CD4-positive, alpha-beta memory T cell (primary cell): ENCODE measurements at regions not wholly inside any gene's neighbourhood (a gene's known extent, or its start where the extent isn't known, plus 50 kb on each side); places are given as distances from the start of the nearest gene placed in this dataset.

Experiments used
- CTCF ChIA-PET: fragments of 350-600 bp; sonication (Branson Sonifier 250); formaldehyde crosslinking; loops from one replicate; lab custom pipeline; 2021; ENCODE audit warnings: inconsistent platforms; ENCODE audit not compliant: partially characterized antibody; lab: Charles Lee
- POLR2A ChIA-PET: fragments of 350-600 bp; sonication (Branson Sonifier 250); formaldehyde crosslinking; loops from one replicate; lab custom pipeline; 2021; ENCODE audit not compliant: partially characterized antibody; lab: Charles Lee
- DNase-seq, 5 donors: peaks; one replicate each; pipeline versions ENCODE4 v3.0.0 to v3.0.0-alpha.2; 2020 to 2022; ENCODE audit warnings: mixed read lengths in 1 of 5
- H3K27ac ChIP-seq: one replicate; pipeline ENCODE4 v1.7.0; 2013; ENCODE audit warnings: low read depth, low read length
- H3K27me3 ChIP-seq: 2 replicates; pipeline ENCODE4 v1.7.0; 2013; ENCODE audit warnings: mild to moderate bottlenecking, low read length, moderate library complexity; ENCODE audit not compliant: insufficient read depth
- H3K36me3 ChIP-seq: 2 replicates; pipeline ENCODE4 v1.7.0; 2013; ENCODE audit warnings: mild to moderate bottlenecking, low read length, moderate library complexity; ENCODE audit not compliant: insufficient read depth
- H3K4me1 ChIP-seq: 2 replicates; pipeline ENCODE4 v1.7.0; 2013; ENCODE audit warnings: mild to moderate bottlenecking, low read length, moderate library complexity; ENCODE audit not compliant: insufficient read depth
- H3K4me3 ChIP-seq, 2 donors: one replicate each; pipeline ENCODE4 v1.7.0; 2013; ENCODE audit warnings: low read length in 2 of 2, mild to moderate bottlenecking in 1 of 2
- H3K9me3 ChIP-seq, 2 donors: one replicate each; pipeline ENCODE4 v1.7.0; 2013; ENCODE audit warnings: low read length in 2 of 2, control low read depth in 1 of 2; ENCODE audit not compliant: control insufficient read depth in 1 of 2
- H3K27ac Mint-ChIP-seq, 7 donors: one replicate each; pipeline ENCODE4 v1.8.0; 2020 to 2021; ENCODE audit warnings: mixed read lengths in 7 of 7, mild to moderate bottlenecking in 6 of 7, inconsistent platforms in 3 of 7, moderate library complexity in 3 of 7
- H3K27me3 Mint-ChIP-seq, 2 donors: one replicate each; pipeline ENCODE4 v1.8.0; 2020 to 2021; ENCODE audit warnings: mixed read lengths in 2 of 2
- H3K36me3 Mint-ChIP-seq, 2 donors: one replicate each; pipeline ENCODE4 v1.8.0; 2020 to 2021; ENCODE audit warnings: mixed read lengths in 2 of 2, inconsistent platforms in 1 of 2, mild to moderate bottlenecking in 1 of 2
- H3K4me1 Mint-ChIP-seq, 4 donors: one replicate each; pipeline ENCODE4 v1.8.0; 2020 to 2021; ENCODE audit warnings: mixed read lengths in 4 of 4, mild to moderate bottlenecking in 1 of 4
- H3K4me3 Mint-ChIP-seq, 8 donors: one replicate each; pipeline ENCODE4 v1.8.0; 2020 to 2021; ENCODE audit warnings: mixed read lengths in 8 of 8, mild to moderate bottlenecking in 7 of 8, moderate library complexity in 6 of 8, inconsistent platforms in 3 of 8
- H3K9me3 Mint-ChIP-seq, 8 donors: one replicate each; pipeline ENCODE4 v1.8.0; 2020 to 2021; ENCODE audit warnings: mixed read lengths in 8 of 8, mild to moderate bottlenecking in 5 of 8, inconsistent platforms in 3 of 8, moderate library complexity in 1 of 8
- intact Hi-C: fragments of 100-400 bp; cut with micrococcal nuclease; formaldehyde crosslinking; loops from one replicate; pipeline ENCODE4 v1.15.1; 2023

GRCh38 chr2:138121666-138122661 is 157.7 kb downstream of the HNMT start:
- no peak overlapping the region for H3K4me3 Mint-ChIP-seq
- no peaks in the 10 kb centered on the region for H3K4me1 Mint-ChIP-seq
- ChIA-PET CTCF (no interaction called here), POLR2A (no interaction called here)
- peaks cover 0 to 7% (median 0%) of the 10 kb centered on the region in 8 donors for H3K9me3 Mint-ChIP-seq
- no peak overlapping the region for H3K4me3 ChIP-seq
- no peaks in the 10 kb centered on the region for H3K36me3 ChIP-seq
- no peak for DNase-seq
- no peaks in the 10 kb centered on the region for H3K4me1 ChIP-seq
- H3K27ac ChIP-seq: no peak overlapping the region
- intact Hi-C loops: no loop called here
- H3K27ac Mint-ChIP-seq: no peak overlapping the region
- no peaks in the 10 kb centered on the region for H3K9me3 ChIP-seq
- H3K27me3 ChIP-seq: no peaks in the 10 kb centered on the region
- no peaks in the 10 kb centered on the region for H3K36me3 Mint-ChIP-seq
- no peaks in the 10 kb centered on the region for H3K27me3 Mint-ChIP-seq

- Histone ChIP-seq H3K27me3 (no peaks in the 10 kb centered on the region), H3K4me3 (no peak overlapping the region), H3K9me3 (no peaks in the 10 kb centered on the region), H3K27ac (no peak overlapping the region), H3K36me3 (no peaks in the 10 kb centered on the region), H3K4me1 (no peaks in the 10 kb centered on the region)
- H3K27me3 Mint-ChIP-seq: peaks cover 0 to 1% of the 10 kb centered on the region in 2 donors
- CTCF ChIA-PET: no interaction called here
- no peaks in the 10 kb centered on the region for H3K36me3 Mint-ChIP-seq
- POLR2A ChIA-PET: no interaction called here
- no peak overlapping the region for H3K4me3 Mint-ChIP-seq
- H3K4me1 Mint-ChIP-seq: no peaks in the 10 kb centered on the region
- intact Hi-C loops: no loop called here
- no peak for DNase-seq
- H3K27ac Mint-ChIP-seq: no peak overlapping the region
- peaks cover 0 to 8% (median 0%) of the 10 kb centered on the region in 8 donors for H3K9me3 Mint-ChIP-seq
Observed at GRCh38 chr2:138122891-138123290, 158.6 kb downstream of the HNMT start.

- intact Hi-C loops: no loop called here
- Mint-ChIP-seq H3K4me1 (no peaks in the 10 kb centered on the region), H3K27me3 (peaks cover 0 to 1% of the 10 kb centered on the region in 2 donors), H3K4me3 (no peak overlapping the region), H3K27ac (no peak overlapping the region), H3K9me3 (peaks cover 0 to 9% (median under 1%) of the 10 kb centered on the region in 8 donors), H3K36me3 (no peaks in the 10 kb centered on the region)
- H3K27ac ChIP-seq: no peak overlapping the region
- no peaks in the 10 kb centered on the region for H3K27me3 ChIP-seq
- no peaks in the 10 kb centered on the region for H3K4me1 ChIP-seq
- H3K9me3 ChIP-seq: no peaks in the 10 kb centered on the region
- H3K36me3 ChIP-seq: no peaks in the 10 kb centered on the region
- POLR2A ChIA-PET: no interaction called here
- DNase-seq: no peak
- CTCF ChIA-PET: no interaction called here
- no peak overlapping the region for H3K4me3 ChIP-seq
Observed at GRCh38 chr2:138123741-138124140, 159.5 kb downstream of the HNMT start.

DNA sequence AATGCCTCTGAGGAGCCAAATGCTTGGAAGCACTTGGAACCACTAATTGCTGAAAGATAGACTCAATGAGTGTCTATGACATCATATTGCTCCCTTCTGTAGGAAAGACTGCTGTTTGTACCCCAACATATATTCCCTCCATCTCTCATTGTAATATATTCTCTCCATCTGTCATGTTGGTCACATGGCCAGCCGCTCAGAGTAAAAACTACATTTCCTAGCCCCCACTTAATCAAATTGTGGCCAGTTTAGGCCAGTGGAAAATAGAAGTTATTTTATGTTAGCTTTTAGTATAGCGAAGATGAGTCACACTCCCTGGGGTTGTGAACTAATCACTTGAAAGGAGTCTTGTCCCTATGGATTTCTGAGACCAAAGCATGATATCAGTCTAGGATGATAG is 160.2 kb downstream of the HNMT start:
- Histone ChIP-seq H3K4me1 (no peaks in the 10 kb centered on the region), H3K36me3 (no peaks in the 10 kb centered on the region), H3K4me3 (no peak overlapping the region), H3K9me3 (no peaks in the 10 kb centered on the region), H3K27me3 (no peaks in the 10 kb centered on the region), H3K27ac (no peak overlapping the region)
- Mint-ChIP-seq H3K4me3 (no peak overlapping the region), H3K9me3 (peaks cover 0 to 9% (median 2%) of the 10 kb centered on the region in 8 donors), H3K27me3 (peaks cover 0 to 1% of the 10 kb centered on the region in 2 donors), H3K27ac (no peak overlapping the region), H3K4me1 (no peaks in the 10 kb centered on the region), H3K36me3 (no peaks in the 10 kb centered on the region)
- intact Hi-C loops: no loop called here
- ChIA-PET POLR2A (no interaction called here), CTCF (no interaction called here)
- DNase-seq: no peak

- no peak overlapping the region for H3K4me3 ChIP-seq
- no peaks in the 10 kb centered on the region for H3K9me3 ChIP-seq
- H3K27ac Mint-ChIP-seq: no peak overlapping the region
- DNase-seq: no peak
- H3K36me3 Mint-ChIP-seq: no peaks in the 10 kb centered on the region
- no peak overlapping the region for H3K27ac ChIP-seq
- no peaks in the 10 kb centered on the region for H3K27me3 ChIP-seq
- intact Hi-C loops: no loop called here
- peaks cover 0 to 6% (median 2%) of the 10 kb centered on the region in 8 donors for H3K9me3 Mint-ChIP-seq
- H3K27me3 Mint-ChIP-seq: peaks cover 0 to 1% of the 10 kb centered on the region in 2 donors
- CTCF ChIA-PET: no interaction called here
- POLR2A ChIA-PET: no interaction called here
- H3K4me1 Mint-ChIP-seq: no peaks in the 10 kb centered on the region
- H3K4me1 ChIP-seq: no peaks in the 10 kb centered on the region
- H3K4me3 Mint-ChIP-seq: no peak overlapping the region
- no peaks in the 10 kb centered on the region for H3K36me3 ChIP-seq
Observed at GRCh38 chr2:138125306-138126288, 161.3 kb downstream of the HNMT start.

- ChIA-PET CTCF (no interaction called here), POLR2A (no interaction called here)
- Mint-ChIP-seq H3K27ac (no peak overlapping the region), H3K9me3 (peaks cover 0 to 7% (median 2%) of the 10 kb centered on the region in 8 donors), H3K4me1 (no peaks in the 10 kb centered on the region), H3K36me3 (no peaks in the 10 kb centered on the region), H3K27me3 (peaks cover 0 to 1% of the 10 kb centered on the region in 2 donors), H3K4me3 (no peak overlapping the region)
- intact Hi-C loops: no loop called here
- Histone ChIP-seq H3K4me3 (no peak overlapping the region), H3K27ac (no peak overlapping the region), H3K4me1 (no peaks in the 10 kb centered on the region), H3K27me3 (no peaks in the 10 kb centered on the region), H3K9me3 (no peaks in the 10 kb centered on the region), H3K36me3 (no peaks in the 10 kb centered on the region)
- no peak for DNase-seq
Observed at GRCh38 chr2:138132108-138132507, 167.8 kb downstream of the HNMT start.

DNA sequence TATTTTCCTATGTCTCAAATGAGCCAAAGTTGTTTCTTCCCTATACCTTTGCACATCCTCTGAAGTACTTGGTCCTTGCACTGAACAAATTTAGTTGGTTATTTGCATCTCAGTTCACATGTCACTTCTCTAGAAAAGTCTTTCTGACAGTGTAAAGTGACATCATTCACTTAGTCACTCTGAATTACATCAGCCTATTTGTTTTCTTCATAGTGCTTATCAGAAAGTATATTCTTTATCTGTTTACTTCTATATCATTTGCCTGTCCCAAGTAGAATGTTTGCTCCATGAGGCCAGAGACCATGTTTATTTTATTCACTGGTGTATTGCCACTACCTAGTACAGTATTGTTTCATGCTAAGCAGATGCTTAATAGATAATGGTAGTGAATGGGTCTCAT is 173.7 kb downstream of the HNMT start:
- intact Hi-C loops: no loop called here

More for the DNA sequence above, 173.7 kb downstream of the HNMT start:
- H3K9me3 ChIP-seq: no peaks in the 10 kb centered on the region
- POLR2A ChIA-PET: no interaction called here
- no peaks in the 10 kb centered on the region for H3K36me3 ChIP-seq
- CTCF ChIA-PET: no interaction called here
- H3K4me3 Mint-ChIP-seq: no peak overlapping the region
- H3K27me3 ChIP-seq: no peaks in the 10 kb centered on the region
- no peaks in the 10 kb centered on the region for H3K4me1 ChIP-seq
- H3K27me3 Mint-ChIP-seq: no peaks in the 10 kb centered on the region
- no peak overlapping the region for H3K27ac ChIP-seq
- no peaks in the 10 kb centered on the region for H3K4me1 Mint-ChIP-seq
- DNase-seq: no peak
- H3K36me3 Mint-ChIP-seq: no peaks in the 10 kb centered on the region
- H3K9me3 Mint-ChIP-seq: peaks cover 0 to 17% (median 3%) of the 10 kb centered on the region in 8 donors
- H3K27ac Mint-ChIP-seq: no peak overlapping the region
- no peak overlapping the region for H3K4me3 ChIP-seq
